ENCODE measurements at regions not wholly inside any gene's neighbourhood (a gene's known extent, or its start where the extent isn't known, plus 50 kb on each side); places are given as distances from the start of the nearest gene placed in this dataset.

GRCh38 chr2:181241366-181241765 is 215.8 kb upstream of the ITGA4 start:
- no peak for DNase-seq (ENCODE audit: low read depth in 2 of 2, low spot score in 1 of 2)

GRCh38 chr2:181241797-181242196 is 215.4 kb upstream of the ITGA4 start:
- no peak for DNase-seq (ENCODE audit: low read depth in 2 of 2, low spot score in 1 of 2)

GRCh38 chr2:181242262-181242661 is 214.9 kb upstream of the ITGA4 start:
- no peak for DNase-seq (ENCODE audit: low read depth in 2 of 2, low spot score in 1 of 2)

GRCh38 chr2:181243319-181243718 is 213.9 kb upstream of the ITGA4 start:
- DNase-seq (ENCODE audit: low read depth in 2 of 2, low spot score in 1 of 2) = no peak

GRCh38 chr2:181250691-181251090 is 206.5 kb upstream of the ITGA4 start:
- no peak for DNase-seq (ENCODE audit: low read depth in 2 of 2, low spot score in 1 of 2)

GRCh38 chr2:181252262-181253148 is 204.7 kb upstream of the ITGA4 start:
- DNase-seq (ENCODE audit: low read depth in 2 of 2, low spot score in 1 of 2) = no peak

GRCh38 chr2:181253438-181253837 is 203.7 kb upstream of the ITGA4 start:
- no peak for DNase-seq (ENCODE audit: low read depth in 2 of 2, low spot score in 1 of 2)

- DNase-seq (ENCODE audit: low read depth in 2 of 2, low spot score in 1 of 2) = no peak
Observed at GRCh38 chr2:181255651-181256050, 201.5 kb upstream of the ITGA4 start.

- no peak for DNase-seq (ENCODE audit: low read depth in 2 of 2, low spot score in 1 of 2)
Observed at GRCh38 chr2:181258720-181259119, 198.5 kb upstream of the ITGA4 start.

- no peak for DNase-seq (ENCODE audit: low read depth in 2 of 2, low spot score in 1 of 2)
Observed at GRCh38 chr2:181262782-181263181, 194.4 kb upstream of the ITGA4 start.

- no peak for DNase-seq (ENCODE audit: low read depth in 2 of 2, low spot score in 1 of 2)
Observed at GRCh38 chr2:181264001-181264400, 193.2 kb upstream of the ITGA4 start.

- no peak for DNase-seq (ENCODE audit: low read depth in 2 of 2, low spot score in 1 of 2)
Observed at GRCh38 chr2:181264441-181264840, 192.7 kb upstream of the ITGA4 start.

GRCh38 chr2:181266614-181267013 is 190.6 kb upstream of the ITGA4 start:
- DNase-seq (ENCODE audit: low read depth in 2 of 2, low spot score in 1 of 2) = no peak

- no peak for DNase-seq (ENCODE audit: low read depth in 2 of 2, low spot score in 1 of 2)
Observed at GRCh38 chr2:181268174-181268867, 188.9 kb upstream of the ITGA4 start.

GRCh38 chr2:181273986-181274385 is 183.2 kb upstream of the ITGA4 start:
- no peak for DNase-seq (ENCODE audit: low read depth in 2 of 2, low spot score in 1 of 2)

GRCh38 chr2:181275643-181276070 is 181.5 kb upstream of the ITGA4 start:
- no peak for DNase-seq (ENCODE audit: low read depth in 2 of 2, low spot score in 1 of 2)

GRCh38 chr2:181281206-181281832 is 175.9 kb upstream of the ITGA4 start:
- DNase-seq (ENCODE audit: low read depth in 2 of 2, low spot score in 1 of 2) = no peak

- no peak for DNase-seq (ENCODE audit: low read depth in 2 of 2, low spot score in 1 of 2)
Observed at GRCh38 chr2:181285116-181285515, 172.1 kb upstream of the ITGA4 start.

- no peak for DNase-seq (ENCODE audit: low read depth in 2 of 2, low spot score in 1 of 2)
Observed at GRCh38 chr2:181289698-181290097, 167.5 kb upstream of the ITGA4 start.

- no peak for DNase-seq (ENCODE audit: low read depth in 2 of 2, low spot score in 1 of 2)
Observed at GRCh38 chr2:181290182-181290581, 167.0 kb upstream of the ITGA4 start.

- no peak for DNase-seq (ENCODE audit: low read depth in 2 of 2, low spot score in 1 of 2)
Observed at GRCh38 chr2:181294979-181295378, 162.2 kb upstream of the ITGA4 start.

Data from stimulated activated CD8-positive, alpha-beta memory T cell treated with anti-CD3 and anti-CD28 coated beads, Interleukin-4, amount 100 ng/mL, for 4 hours (primary cell).